ENCODE measurements at regions not wholly inside any gene's neighbourhood (a gene's known extent, or its start where the extent isn't known, plus 50 kb on each side); places are given as distances from the start of the nearest gene placed in this dataset.

- TF ChIP-seq CTCF (conservative IDR thresholded peaks at IDR 0.05; ENCODE audit: low read depth, low read length), result no peak
- no peak for DNase-seq (ENCODE audit: low read depth)
- H3K4me3 ChIP-seq (ENCODE audit: low read length), result no peak overlapping the region
Observed at GRCh38 chr7:27299861-27300260, 57.3 kb downstream of the EVX1 start.

GRCh38 chr7:27300421-27300820 is 57.8 kb downstream of the EVX1 start:
- H3K4me3 ChIP-seq (ENCODE audit: low read length), result no peak overlapping the region
- no peak for DNase-seq (ENCODE audit: low read depth)
- no peak for TF ChIP-seq CTCF (conservative IDR thresholded peaks at IDR 0.05; ENCODE audit: low read depth, low read length)

- DNase-seq (ENCODE audit: low read depth), result no peak
- no peak for TF ChIP-seq CTCF (conservative IDR thresholded peaks at IDR 0.05; ENCODE audit: low read depth, low read length)
- H3K4me3 ChIP-seq (ENCODE audit: low read length), result no peak overlapping the region
Observed at GRCh38 chr7:27302590-27302989, 60.0 kb downstream of the EVX1 start.

GRCh38 chr7:27303026-27303425 is 60.4 kb downstream of the EVX1 start:
- no peak overlapping the region for H3K4me3 ChIP-seq (ENCODE audit: low read length)
- DNase-seq (ENCODE audit: low read depth), result no peak
- no peak for TF ChIP-seq CTCF (conservative IDR thresholded peaks at IDR 0.05; ENCODE audit: low read depth, low read length)

GRCh38 chr7:27305854-27306253 is 63.3 kb downstream of the EVX1 start:
- no peak for TF ChIP-seq CTCF (conservative IDR thresholded peaks at IDR 0.05; ENCODE audit: low read depth, low read length)
- H3K4me3 ChIP-seq (ENCODE audit: low read length), result no peak overlapping the region
- DNase-seq (ENCODE audit: low read depth), result no peak

- no peak for TF ChIP-seq CTCF (conservative IDR thresholded peaks at IDR 0.05; ENCODE audit: low read depth, low read length)
- H3K4me3 ChIP-seq (ENCODE audit: low read length), result no peak overlapping the region
- DNase-seq (ENCODE audit: low read depth), result no peak
Observed at GRCh38 chr7:27312820-27313219, 70.2 kb downstream of the EVX1 start.

- H3K4me3 ChIP-seq (ENCODE audit: low read length), result no peak overlapping the region
- no peak for TF ChIP-seq CTCF (conservative IDR thresholded peaks at IDR 0.05; ENCODE audit: low read depth, low read length)
- DNase-seq (ENCODE audit: low read depth), result no peak
Observed at GRCh38 chr7:27314111-27314510, 71.5 kb downstream of the EVX1 start.
